ENCODE measurements at regions not wholly inside any gene's neighbourhood (a gene's known extent, or its start where the extent isn't known, plus 50 kb on each side); places are given as distances from the start of the nearest gene placed in this dataset.

DNA sequence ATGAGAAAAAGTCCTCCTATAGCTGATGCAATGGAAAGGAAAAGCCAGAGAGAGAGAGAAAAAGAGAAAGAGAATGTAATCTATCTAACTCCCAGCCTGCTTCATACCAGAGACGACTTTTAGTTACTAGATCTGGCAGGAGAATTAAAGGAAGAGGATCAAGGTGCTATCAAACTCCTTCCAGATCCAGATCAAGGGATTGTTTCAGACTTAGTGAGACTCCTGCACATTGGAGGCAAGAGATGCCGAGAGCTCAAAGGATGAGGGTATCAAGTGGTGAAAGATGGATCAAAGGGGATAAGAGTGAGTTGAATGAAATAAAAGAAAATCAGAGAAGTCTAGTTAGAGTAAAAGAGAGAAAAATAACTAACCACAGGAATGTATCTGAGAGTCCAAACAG, 478.6 kb downstream of the KIF4B start:
- no peak for TF ChIP-seq CTCF (IDR thresholded peaks at IDR 0.05; ENCODE audit: borderline replicate concordance, insufficient read depth, low read depth, low read length)
- no peak overlapping the region for H3K4me3 ChIP-seq (ENCODE audit: low read depth, low read length)

GRCh38 chr5:155504606-155505005, 491.1 kb downstream of the KIF4B start:
- no peak overlapping the region for H3K4me3 ChIP-seq (ENCODE audit: low read depth, low read length)
- no peak for TF ChIP-seq CTCF (IDR thresholded peaks at IDR 0.05; ENCODE audit: borderline replicate concordance, insufficient read depth, low read depth, low read length)

DNA sequence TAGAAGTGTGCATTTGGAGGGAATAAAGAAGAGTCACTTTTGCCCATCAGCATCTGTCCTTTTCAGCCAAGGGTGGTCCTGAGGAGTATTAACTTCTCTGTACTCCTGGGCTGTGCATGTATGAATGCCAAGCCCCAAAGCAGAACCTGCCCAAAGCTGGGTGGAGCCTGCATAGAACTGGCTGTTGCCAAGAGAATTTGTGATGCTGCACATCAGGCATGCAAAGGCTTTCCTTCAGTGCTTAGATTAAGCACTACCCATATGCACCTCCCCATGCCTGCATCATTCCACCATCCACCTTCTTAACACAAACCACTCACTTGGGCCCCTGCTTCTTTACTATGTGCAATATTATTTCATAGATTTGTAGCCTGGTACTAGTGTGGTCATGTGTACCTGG, 493.8 kb downstream of the KIF4B start:
- no peak overlapping the region for H3K4me3 ChIP-seq (ENCODE audit: low read depth, low read length)
- no peak for TF ChIP-seq CTCF (IDR thresholded peaks at IDR 0.05; ENCODE audit: borderline replicate concordance, insufficient read depth, low read depth, low read length)

GRCh38 chr5:155508673-155509072, 495.1 kb downstream of the KIF4B start:
- no peak for TF ChIP-seq CTCF (IDR thresholded peaks at IDR 0.05; ENCODE audit: borderline replicate concordance, insufficient read depth, low read depth, low read length)
- no peak overlapping the region for H3K4me3 ChIP-seq (ENCODE audit: low read depth, low read length)

GRCh38 chr5:155512329-155512728, 498.8 kb downstream of the KIF4B start:
- no peak overlapping the region for H3K4me3 ChIP-seq (ENCODE audit: low read depth, low read length)

DNA sequence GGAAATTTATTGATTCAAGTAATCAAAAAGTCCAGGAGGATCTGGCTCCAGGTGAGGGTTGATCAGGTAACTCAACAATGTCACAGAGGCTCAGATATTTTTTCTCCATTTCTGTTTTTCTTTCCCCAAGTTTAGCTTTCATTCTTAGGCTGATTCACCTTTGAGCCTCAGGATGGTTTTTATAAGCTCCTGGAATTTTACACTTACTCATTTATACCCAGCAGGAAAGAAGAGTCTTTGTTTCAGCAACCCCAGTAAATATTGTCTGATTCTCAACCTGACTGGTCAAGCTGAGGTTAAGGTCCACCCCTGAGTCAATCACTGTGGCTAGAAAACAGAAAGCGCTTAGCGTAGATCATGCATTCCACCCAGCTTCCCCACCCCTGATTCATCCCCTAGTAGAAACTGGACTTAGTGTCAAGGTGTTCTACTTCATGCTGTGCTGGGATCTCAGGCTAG, 500.6 kb downstream of the KIF4B start:
- no peak overlapping the region for H3K4me3 ChIP-seq (ENCODE audit: low read depth, low read length)
- no peak for TF ChIP-seq CTCF (IDR thresholded peaks at IDR 0.05; ENCODE audit: borderline replicate concordance, insufficient read depth, low read depth, low read length)

More at GRCh38 chr5:155512329-155512728, 498.8 kb downstream of the KIF4B start:
- TF ChIP-seq CTCF (IDR thresholded peaks at IDR 0.05; ENCODE audit: borderline replicate concordance, insufficient read depth, low read depth, low read length): no peak

- no peak for TF ChIP-seq CTCF (IDR thresholded peaks at IDR 0.05; ENCODE audit: borderline replicate concordance, insufficient read depth, low read depth, low read length)
These were observed 509.0 kb downstream of the KIF4B start for GRCh38 chr5:155522540-155522939.

More at GRCh38 chr5:155522540-155522939, 509.0 kb downstream of the KIF4B start:
- H3K4me3 ChIP-seq (ENCODE audit: low read depth, low read length): no peak overlapping the region

Data from GM12875 (cell line).